H1 (cell line): ENCODE measurements at regions not wholly inside any gene's neighbourhood (a gene's known extent, or its start where the extent isn't known, plus 50 kb on each side); places are given as distances from the start of the nearest gene placed in this dataset.

Experiments used
- CREB1 ChIP-seq: IDR thresholded peaks from 2 replicates; pipeline ENCODE4 v1.6.1; 2012; ENCODE audit warnings: inconsistent platforms
- CTBP2 ChIP-seq: IDR thresholded peaks from 2 replicates; pipeline ENCODE4 v1.7.0; 2011; ENCODE audit warnings: borderline replicate concordance, mild to moderate bottlenecking, moderate library complexity, mixed read lengths, low read length; ENCODE audit not compliant: insufficient read depth, insufficient read length
- GTF2F1 ChIP-seq: IDR thresholded peaks from 2 replicates; pipeline ENCODE4 v1.6.1; 2012; ENCODE audit warnings: low read depth, low read length, improper control_type of control experiment, borderline replicate concordance
- NANOG ChIP-seq: IDR thresholded peaks from 2 replicates; pipeline ENCODE4 v1.6.1; 2011; ENCODE audit warnings: low read length, low read depth, mild to moderate bottlenecking, inconsistent platforms; ENCODE audit not compliant: insufficient read depth, poor library complexity, severe bottlenecking
- SAP30 ChIP-seq: fragments of 300-600 bp; sonication (generic); IDR thresholded peaks from 2 replicates; pipeline ENCODE4 v1.7.1; 2012; ENCODE audit warnings: low read length, moderate library complexity, mild to moderate bottlenecking, inconsistent platforms; ENCODE audit not compliant: insufficient read depth, insufficient replicate concordance
- TCF12 ChIP-seq: IDR thresholded peaks from 2 replicates; pipeline ENCODE4 v1.6.1; 2011; ENCODE audit warnings: low read depth, mild to moderate bottlenecking, low read length
- TF ChIP-seq, protein P1 (sequence below): IDR thresholded peaks from 2 replicates; pipeline ENCODE4 v1.6.1; 2011; ENCODE audit warnings: low read depth, mild to moderate bottlenecking, low read length; ENCODE audit not compliant: insufficient read depth

DNA sequence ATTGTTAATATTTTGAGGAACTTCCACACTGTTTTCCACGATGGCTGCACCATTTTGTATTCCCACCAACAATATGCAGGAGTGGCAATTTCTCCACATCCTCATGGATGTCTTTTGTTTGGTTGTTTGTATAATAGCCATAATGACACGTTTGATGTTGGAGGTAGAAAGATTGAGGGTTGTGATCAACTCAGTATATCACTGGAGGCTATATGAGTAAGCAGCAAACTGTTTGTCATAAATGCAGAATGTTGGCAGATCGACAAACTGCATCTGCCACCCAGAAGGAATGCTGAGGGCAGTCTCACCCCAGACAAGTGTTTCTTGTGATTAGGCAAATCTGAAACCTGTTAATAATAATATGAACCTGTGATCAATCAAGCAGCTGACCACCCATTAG, 243.9 kb upstream of the WDFY3 start (continued):
- TF ChIP-seq GTF2F1 (no peak), TCF12 (no peak), CTBP2 (no peak), CREB1 (no peak), NANOG (no peak), SAP30 (no peak)
- TF ChIP-seq, protein P1, sequence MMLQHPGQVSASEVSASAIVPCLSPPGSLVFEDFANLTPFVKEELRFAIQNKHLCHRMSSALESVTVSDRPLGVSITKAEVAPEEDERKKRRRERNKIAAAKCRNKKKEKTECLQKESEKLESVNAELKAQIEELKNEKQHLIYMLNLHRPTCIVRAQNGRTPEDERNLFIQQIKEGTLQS: no peak
